ENCODE measurements at regions not wholly inside any gene's neighbourhood (a gene's known extent, or its start where the extent isn't known, plus 50 kb on each side); places are given as distances from the start of the nearest gene placed in this dataset.

- TF ChIP-seq CTCF (IDR thresholded peaks at IDR 0.05) = no peak
- TF ChIP-seq POLR2A (IDR thresholded peaks at IDR 0.05) = no peak
Observed at GRCh38 chr14:54309615-54310014, 87.2 kb upstream of the CDKN3 start.
